COLO668 (cell line): ENCODE measurements at regions not wholly inside any gene's neighbourhood (a gene's known extent, or its start where the extent isn't known, plus 50 kb on each side); places are given as distances from the start of the nearest gene placed in this dataset.
"Not testable (repeated sequence)": the region's sequence is repeated elsewhere in the genome, so short reads cannot be mapped to it uniquely, and the experiment has no call there.

Experiments
- DNase-seq: peaks from one replicate; lab custom pipeline; 2025; ENCODE audit not compliant: unreplicated experiment; lab: John Stamatoyannopoulos, UW

- DNase-seq = no peak
These were observed 1645.2 kb upstream of the CDH6 start for GRCh38 chr5:29548262-29548661.

DNA sequence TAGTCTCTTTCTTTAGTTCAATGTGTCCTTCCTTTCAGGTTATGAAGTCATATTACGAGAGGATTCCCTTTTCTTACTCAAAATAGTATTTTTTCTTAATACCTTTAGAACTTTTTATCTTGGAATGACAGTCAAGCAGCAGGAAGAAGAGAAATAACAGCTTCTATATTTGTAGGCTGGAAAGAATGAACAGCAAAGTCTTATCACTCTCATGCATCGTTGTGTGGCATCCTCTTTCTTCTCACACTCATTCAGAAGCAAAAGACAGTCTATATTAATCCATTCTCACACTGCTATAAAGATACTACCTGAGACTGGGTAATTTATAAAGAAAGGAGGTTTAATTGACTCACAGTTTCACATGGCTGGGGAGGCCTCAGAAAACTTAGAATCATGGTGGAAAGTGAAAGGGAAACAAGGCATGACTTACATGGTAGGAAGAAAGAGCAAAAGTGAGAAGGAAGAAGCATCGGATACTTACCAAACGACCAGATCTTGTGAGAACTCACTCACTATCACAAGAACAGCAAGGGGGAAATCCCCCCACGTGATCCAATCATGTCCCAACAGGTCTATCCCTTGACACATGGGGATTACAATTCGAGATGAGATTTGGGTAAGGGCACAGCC is 1646.1 kb upstream of the CDH6 start:
- DNase-seq = no peak

DNA sequence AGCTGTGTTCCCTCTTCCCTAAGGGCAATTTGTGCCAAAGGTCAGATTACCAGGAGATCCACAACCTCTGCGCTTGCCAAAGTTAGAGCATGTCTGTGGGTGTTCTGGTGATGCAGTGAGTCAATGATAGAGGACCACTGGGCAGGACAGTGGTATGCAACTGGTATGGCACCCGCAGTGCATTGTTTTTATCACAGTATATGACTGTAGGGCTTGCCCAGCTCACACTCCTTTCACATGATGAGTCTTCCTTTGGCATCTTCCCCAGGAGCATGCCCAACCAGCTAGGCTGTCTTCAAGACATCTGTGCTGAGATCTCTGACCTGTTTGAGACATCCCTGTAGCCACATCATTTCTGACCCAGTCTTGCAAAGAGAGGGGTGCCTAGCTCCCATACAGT is 1650.0 kb upstream of the CDH6 start:
- no peak for DNase-seq

GRCh38 chr5:29524227-29524626 is 1669.3 kb upstream of the CDH6 start:
- no peak for DNase-seq

DNA sequence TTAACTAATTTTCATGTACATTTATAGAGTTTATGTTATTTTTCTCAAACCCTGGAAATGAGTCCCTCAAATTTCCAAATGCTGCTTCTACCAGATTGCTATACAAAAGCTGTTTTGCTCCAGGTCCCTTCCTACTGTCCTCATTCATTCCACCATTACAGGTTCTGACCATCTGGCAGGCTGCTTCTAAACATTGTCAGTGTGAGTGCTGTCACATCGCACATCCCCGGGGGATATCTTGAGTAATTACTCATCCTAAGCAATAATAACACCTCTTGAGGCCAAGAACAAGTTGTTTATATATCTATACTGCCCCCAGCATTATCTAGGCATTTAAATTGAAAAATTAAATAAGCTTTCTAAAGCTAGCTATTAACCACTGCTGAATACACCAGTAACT is 1675.3 kb upstream of the CDH6 start:
- no peak for DNase-seq

DNA sequence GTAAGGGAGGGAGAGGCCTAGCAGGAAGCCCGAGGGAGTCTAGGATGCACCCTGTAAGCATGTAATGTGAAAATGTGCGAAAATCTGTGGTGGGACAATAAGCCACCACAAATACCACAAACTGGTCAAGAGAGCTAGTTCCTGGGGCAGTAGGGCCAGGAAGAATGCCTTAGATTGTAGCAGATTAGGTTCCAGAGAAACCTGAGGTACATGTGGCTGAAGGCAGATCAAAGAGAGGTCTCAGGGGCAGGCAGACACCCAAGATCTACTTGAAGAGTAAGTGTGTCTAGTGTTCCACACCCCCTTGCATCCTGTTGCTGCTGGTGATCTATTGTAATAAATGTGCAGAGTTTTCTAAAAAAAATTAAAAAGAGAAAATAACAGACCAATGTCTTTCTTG is 1677.3 kb upstream of the CDH6 start:
- DNase-seq = no peak

DNA sequence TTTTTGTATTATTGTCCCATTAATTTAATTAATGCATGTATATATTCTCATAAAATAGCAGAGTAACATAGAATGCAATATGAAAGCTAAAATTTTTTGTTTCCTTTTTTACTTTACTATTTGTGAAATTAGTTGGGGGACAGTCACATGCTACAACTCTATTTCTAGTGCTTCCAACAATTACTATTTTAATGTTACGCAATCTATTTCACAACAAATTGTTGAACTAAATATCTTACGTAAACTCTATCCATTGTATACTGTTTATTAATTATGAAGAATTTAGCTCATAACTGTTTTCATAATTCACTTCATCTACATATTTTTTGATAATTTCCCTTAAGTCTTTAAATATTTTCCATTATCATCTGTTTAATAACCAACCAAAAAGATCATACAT is 1685.4 kb upstream of the CDH6 start:
- DNase-seq = no peak

GRCh38 chr5:29504411-29504810 is 1689.1 kb upstream of the CDH6 start:
- DNase-seq = no peak

DNA sequence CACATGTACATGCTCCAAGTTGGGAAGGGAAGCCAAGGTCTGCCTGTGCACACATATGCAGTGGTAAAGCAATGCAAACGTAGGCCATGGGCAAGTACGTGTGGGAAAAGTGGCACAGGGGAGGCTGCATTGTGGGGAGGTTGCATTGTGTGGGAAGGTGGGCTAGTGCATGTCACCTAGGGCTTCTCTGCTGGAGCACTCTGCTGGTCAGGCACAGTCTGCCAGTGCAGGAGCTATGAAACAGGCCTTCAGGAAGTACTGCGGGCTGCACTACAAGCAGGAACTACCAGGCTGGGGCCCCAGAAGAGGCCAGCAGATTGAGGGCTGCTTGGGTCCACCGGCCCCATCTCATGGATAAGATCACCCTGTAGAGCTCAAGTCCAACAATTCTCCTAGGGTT is 1694.6 kb upstream of the CDH6 start:
- no peak for DNase-seq

DNA sequence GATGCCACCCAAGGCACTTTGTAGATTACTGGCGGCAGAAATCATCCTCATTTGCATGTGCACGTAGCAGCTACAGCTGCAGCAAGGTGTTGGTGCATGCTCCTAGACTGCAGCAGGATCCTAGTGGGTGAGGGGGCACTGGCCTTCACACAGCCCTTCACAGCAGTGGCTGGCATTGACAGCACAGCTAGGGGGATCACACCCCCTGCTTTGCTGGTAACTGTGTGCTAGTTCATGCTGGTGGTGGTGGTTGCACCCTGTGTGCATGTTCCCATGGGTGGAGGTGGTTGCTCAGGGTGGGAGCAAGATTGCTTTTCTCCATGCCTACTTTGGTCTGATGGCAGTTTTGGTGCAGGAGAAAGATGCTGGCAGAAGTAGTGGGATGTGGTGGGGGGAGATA is 1695.1 kb upstream of the CDH6 start:
- no peak for DNase-seq

- DNase-seq = no peak
These were observed 1708.2 kb upstream of the CDH6 start for GRCh38 chr5:29485333-29485732.

GRCh38 chr5:29469581-29469980 is 1723.9 kb upstream of the CDH6 start:
- DNase-seq = no peak

- no peak for DNase-seq
These were observed 1731.2 kb upstream of the CDH6 start for GRCh38 chr5:29462241-29462640.

- no peak for DNase-seq
These were observed 1732.4 kb upstream of the CDH6 start for GRCh38 chr5:29460971-29461559.

- not testable (repeated sequence) for DNase-seq
These were observed 1742.5 kb upstream of the CDH6 start for GRCh38 chr5:29451004-29451403.

DNA sequence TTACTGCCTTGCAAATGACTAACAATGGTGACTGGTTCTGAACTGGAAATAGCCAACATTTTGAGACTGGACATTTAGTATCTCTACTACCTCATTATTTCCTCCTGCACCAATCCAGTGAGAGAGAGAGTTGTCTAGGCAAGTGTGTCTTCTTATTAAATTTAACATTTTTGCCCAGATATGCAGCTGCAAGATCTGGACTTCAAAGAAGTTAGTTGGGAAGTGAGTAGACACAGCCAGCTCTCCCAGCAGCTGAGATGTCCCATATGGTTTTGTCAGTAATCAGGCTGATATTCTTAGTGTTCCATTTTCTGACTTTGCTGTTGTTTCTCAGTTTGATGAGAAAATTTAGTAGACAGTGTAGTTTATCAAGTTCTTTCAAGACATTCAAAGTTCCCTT is 1778.8 kb upstream of the CDH6 start:
- DNase-seq = no peak

- no peak for DNase-seq
These were observed 1780.5 kb upstream of the CDH6 start for GRCh38 chr5:29412979-29413378.

- DNase-seq = no peak
These were observed 1791.2 kb upstream of the CDH6 start for GRCh38 chr5:29402270-29402669.

- DNase-seq = no peak
These were observed 1803.5 kb upstream of the CDH6 start for GRCh38 chr5:29389993-29390392.

DNA sequence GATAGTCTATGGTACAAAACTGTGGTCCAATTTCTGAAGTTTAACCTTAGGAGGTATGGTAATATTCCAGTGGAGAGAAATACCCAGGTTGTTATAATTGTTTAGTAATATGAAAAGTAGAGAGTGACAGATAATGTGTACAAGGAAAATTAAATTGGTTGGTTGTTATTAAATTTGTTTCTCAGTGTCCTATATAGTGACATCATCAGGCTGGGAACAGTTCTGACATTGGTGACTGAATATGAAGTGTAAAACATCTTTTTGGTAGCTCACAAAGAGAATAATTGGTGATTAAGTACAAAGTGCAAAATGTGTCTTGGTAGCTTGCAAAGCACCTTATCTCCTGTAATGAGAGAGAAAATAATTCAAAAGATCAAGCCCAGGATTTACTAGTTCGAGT is 1806.1 kb upstream of the CDH6 start:
- DNase-seq = no peak

DNA sequence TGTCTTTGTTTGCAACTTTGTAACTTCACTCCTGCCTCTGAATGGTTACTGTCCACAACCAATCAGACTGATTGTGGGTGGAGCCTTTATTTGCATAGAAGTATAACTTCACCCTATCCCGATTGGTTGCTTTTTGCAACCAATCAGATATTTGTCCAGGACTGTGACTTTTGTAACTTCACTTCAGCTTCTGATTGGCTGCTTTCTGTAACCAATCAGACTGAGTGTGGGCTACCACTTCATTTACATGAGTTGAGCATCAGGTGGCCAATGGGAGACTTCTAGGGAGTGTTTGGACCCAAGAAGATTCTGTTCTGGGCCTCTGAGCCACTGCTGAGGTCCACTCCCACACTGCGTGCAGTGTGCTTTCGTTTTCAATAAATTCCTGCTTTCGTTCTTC is 1810.7 kb upstream of the CDH6 start:
- no peak for DNase-seq

DNA sequence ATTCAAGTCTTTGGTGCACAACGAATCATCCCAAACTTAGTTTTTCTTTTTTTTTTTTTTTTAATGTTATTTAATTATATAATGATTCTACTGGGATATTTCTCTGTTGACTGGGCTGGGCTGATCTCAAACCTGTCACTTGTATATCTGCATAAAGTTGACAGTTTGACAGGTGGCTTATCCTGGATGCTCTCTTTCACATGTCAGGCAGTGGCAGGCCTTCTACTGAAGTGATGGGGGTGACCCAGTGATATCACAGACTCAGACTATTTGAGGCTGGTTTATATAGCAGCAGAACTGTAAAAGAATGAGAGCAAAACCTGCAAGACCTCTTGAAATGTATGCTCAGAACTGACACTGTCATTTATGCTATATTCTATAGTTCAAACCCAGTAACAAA is 1813.5 kb upstream of the CDH6 start:
- DNase-seq = no peak

- DNase-seq = no peak
These were observed 1813.9 kb upstream of the CDH6 start for GRCh38 chr5:29379619-29380018.
